Endometrium (tissue), 2 donors: ENCODE measurements at regions not wholly inside any gene's neighbourhood (a gene's known extent, or its start where the extent isn't known, plus 50 kb on each side); places are given as distances from the start of the nearest gene placed in this dataset.
A peak's percentile ranks its signal among the peaks of the same experiment; 100 is the strongest.
"Not testable (repeated sequence)": the region's sequence is repeated elsewhere in the genome, so short reads cannot be mapped to it uniquely, and the experiment has no call there.

ENCODE experiments used
- FAIRE-seq: peaks from 2 replicates; lab custom pipeline; 2012; peaks lifted over from hg19 to GRCh38; lab: Jason Lieb, UNC
- donor health status: control.
- donor health status: control.

DNA sequence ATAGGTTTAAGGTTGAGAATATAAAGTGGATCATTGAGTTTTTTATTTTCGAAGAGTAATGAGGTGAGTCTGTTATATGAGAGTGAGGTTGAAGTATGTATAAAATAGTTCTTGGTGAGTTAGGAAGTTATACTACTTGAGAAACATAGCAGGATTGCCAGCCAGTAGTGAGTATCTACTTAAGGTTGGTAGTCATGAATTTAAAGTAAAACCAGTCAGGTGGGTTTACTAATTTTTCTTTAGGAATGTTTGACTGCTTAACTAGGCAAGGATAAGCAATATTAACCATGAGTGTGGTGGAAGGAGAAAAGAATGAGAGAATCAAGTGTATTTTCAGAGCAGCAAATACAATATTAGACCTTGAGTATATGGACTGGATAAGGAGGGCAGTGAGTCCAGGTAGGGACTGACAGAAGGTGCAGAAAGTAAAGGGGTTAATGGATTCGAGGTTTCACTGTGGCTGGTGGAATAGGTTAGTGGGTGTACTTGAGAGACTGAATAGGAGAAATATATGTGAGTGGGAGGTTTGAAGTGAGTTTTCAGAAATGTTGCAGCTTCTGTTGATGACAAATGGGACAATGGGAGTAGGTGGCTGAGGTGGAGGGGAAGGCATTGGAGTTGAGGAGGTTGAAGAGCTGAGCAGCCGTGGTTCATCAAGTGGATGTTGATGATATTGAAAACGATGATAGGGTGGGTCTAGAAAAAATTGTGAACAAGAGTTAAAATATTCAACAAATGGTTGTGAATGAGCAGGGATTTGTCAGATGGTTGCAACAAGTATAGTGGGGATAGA, 232.5 kb upstream of the ASCC3 start:
- no peak for FAIRE-seq

DNA sequence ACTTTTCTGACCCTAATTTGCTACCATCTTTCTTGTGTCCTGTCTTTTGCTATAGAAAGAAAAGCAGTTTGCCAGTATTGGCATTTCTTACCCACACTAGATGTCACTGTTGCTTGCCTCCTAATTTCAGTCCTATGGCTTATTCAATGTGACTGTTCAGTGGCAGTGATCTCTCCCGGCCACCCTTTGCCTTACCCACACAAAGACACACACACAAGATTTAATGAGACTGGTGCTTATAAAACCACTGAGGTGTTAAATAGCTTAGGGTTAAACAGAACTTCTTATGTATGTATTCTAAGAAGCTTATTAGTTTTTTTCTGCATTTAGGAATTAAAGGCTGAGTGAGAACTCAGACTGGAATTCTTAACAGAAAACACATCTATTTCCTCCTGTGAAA, 233.6 kb upstream of the ASCC3 start:
- peak; percentile 72 for FAIRE-seq

GRCh38 chr6:101116337-101116736, 235.2 kb upstream of the ASCC3 start:
- FAIRE-seq = no peak

DNA sequence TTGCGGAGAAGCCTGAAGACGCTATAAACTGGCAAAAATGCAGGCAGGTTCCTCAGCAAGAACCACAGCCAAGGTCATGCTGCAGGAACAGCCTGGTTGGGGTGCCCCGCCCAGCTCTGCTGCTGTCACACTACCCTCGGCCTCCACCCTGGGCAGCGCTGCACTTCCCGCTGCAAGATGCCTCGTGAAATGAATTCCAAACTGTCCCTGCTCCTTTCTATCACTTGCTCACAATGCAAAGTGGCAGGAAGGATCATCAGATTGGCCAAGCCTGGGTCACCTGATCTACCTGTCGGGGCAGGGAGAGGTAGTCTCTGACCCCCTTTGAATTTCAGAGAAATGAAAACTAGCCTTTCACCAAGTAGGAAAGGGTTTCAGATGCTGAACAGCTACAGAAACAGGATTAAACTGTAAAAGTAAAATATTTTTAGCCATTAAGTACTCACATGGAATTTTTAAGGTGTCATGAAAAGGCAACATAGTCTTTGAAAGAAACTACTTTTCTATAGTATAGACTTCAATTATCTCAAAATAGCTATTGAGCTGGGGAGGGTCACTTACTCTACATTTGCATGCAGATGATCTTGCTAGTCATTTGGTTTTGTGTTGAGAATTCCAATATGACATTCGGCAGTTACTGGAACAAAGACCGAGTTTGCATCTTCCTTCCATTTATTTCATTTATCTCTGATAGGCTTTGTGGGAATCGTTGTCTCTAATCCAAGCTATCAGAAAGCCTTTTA, 236.4 kb upstream of the ASCC3 start:
- FAIRE-seq = no peak

DNA sequence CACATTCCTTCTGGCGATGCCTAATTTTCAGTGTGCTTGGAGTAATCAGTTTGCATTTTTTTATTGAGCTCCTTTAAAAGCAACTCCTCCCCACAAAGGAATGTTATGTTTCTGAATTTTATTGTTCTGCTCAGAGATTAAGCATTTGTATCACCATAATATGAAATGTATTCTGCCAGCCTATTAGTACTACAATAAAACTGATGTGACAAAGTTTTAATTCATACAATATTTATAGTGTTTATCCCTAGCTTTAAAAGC, 236.9 kb upstream of the ASCC3 start:
- FAIRE-seq = peak; percentile 23

- no peak for FAIRE-seq
Measured at GRCh38 chr6:101120747-101121146, 239.6 kb upstream of the ASCC3 start.

DNA sequence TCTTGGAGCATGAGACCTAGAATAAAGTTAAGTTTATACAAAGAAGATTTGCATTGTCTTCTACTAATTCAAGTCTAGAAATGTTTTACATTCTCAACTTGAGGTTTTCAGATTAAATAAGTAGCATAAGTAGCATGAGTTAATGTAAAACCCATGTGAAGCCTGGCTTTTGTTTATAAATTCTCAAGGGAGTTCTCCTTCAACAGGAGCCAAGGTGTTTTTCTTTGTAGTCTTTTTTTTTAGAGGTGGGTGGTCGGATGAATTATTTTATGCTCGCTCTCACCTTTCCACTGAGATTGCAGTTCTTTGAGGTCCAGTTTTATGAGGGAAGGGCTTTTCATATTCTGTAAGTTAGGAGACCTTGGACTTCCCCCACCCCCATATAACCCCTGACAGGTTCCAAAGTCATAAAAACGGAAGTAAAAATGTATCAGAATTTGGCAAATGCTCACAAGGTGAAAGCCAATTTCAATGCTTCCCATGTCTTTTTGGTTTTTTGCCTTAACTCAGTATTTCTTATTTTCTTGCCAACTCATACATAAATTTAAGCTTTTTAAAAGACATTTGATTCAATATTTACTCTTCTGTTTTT, 244.3 kb upstream of the ASCC3 start:
- FAIRE-seq = no peak

- FAIRE-seq = no peak
Measured at GRCh38 chr6:101126501-101126900, 245.4 kb upstream of the ASCC3 start.

- no peak for FAIRE-seq
Measured at GRCh38 chr6:101129851-101130250, 248.7 kb upstream of the ASCC3 start.

DNA sequence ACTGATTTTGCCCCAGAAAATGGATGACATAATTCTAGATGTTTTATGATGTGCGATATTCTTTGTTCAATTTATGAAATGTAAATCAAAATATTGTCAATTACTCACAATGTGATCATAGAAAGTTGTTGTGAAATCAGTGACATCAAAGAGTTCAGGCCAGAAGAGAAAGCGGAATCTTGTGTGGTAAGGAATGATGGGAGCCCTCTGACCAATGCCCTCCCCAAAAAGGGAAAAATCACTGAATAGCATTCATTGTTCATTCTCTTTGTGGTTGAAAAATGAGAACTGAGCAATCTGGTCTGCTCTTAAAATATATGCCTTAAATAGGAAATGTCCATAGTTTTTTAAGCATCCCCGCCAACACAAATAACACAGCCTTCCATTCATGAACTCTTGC, 247.1 kb upstream of the GRIK2 start:
- no peak for FAIRE-seq

DNA sequence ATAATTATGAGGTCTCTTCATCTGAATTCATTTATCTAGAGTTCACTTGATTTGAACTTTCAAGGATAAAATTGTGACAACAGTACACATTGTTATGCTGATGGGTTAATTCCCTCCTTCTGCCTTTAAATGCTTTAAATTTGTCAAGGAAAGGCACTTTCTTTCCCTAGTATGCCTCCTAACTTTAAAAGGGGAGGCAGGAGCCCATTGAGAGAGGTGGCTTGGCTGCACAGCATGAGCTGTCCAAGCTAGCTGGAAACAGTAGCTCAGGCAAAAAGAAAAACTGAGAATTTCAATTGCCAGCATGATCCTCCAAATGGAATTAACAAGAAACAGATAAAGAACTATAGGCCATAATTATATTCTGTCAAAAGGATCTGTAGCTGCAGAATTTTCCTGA, 243.3 kb upstream of the GRIK2 start:
- FAIRE-seq = no peak

DNA sequence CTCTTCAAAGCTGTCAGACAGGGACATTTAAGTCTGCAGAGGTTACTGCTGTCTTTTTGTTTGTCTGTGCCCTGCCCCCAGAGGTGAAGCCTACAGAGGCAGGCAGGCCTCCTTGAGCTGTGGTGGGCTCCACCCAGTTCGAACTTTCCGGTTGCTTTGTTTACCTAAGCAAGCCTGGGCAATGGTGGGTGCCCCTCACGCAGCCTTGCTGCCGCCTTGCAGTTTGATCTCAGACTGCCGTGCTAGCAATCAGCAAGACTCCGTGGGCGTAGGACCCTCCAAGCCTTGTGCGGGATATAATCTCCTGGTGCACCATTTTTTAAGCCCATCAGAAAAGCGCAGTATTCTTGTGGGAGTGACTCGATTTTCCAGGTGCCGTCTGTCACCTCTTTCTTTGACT, 235.9 kb upstream of the GRIK2 start:
- not testable (repeated sequence) for FAIRE-seq

- no peak for FAIRE-seq
Measured at GRCh38 chr6:101163611-101164010, 229.9 kb upstream of the GRIK2 start.

- FAIRE-seq = no peak
Measured at GRCh38 chr6:101167638-101168037, 225.9 kb upstream of the GRIK2 start.

- not testable (repeated sequence) for FAIRE-seq
Measured at GRCh38 chr6:101171049-101171448, 222.5 kb upstream of the GRIK2 start.

DNA sequence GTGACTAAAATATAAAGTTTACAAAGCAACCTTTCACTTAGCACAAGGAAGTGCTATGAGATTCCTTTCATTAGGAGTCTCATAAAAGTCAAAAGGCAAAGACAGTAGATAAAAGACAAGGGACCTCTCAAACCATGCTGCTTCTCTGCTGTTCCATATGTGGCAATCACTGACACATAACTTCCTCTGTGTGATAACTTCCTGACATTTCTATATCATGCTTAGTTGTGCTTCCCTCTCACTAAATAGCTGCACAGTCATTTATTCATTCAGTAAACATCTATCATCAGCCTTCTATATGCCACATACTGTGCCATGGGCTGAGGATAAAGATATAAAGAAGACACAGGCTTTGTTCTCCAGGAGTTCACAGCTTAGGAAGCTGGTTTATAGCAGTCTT, 214.8 kb upstream of the GRIK2 start:
- no peak for FAIRE-seq

GRCh38 chr6:101181006-101181405, 212.5 kb upstream of the GRIK2 start:
- FAIRE-seq = no peak

DNA sequence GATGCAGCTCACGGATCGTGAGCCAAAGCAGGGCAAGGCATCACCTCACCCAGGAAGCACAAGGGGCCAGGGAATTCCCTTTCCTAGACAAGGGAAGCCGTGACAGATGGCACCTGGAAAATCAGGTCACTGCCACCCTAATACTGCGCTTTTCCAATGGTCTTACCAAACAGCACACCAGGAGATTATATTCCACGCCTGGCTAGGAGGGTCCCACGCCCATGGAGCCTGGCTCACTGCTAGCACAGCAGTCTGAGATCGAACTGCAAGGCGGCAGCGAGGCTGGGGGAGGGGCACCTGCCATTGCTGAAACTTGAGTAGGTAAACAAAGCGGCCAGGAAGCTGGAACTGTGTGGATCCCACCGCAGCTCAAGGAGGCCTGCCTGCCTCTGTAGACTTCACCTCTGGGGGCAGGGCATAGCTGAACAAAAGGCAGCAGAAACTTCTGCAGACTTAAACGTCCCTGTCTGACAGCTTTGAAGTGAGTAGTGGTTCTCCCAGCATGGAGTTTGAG, 205.2 kb upstream of the GRIK2 start:
- not testable (repeated sequence) for FAIRE-seq

DNA sequence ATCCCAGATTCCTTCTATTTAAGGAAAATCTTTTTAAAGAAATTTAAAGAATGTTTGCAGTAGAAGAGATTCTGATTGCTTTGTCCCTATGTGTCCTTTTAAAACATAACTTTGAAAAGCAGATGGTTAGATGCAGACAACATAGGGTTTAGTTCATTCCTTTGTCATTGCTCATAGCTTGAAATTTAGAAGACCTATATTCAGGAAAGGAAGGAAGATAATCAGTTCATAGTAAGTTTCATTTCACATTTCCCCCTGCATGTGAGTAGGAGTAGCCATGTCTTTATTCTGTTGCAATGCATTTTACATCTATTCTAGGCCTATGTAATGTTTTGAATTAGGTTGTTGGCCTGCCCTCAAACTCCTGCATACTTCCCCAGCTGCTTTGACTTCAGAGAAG, 197.9 kb upstream of the GRIK2 start:
- FAIRE-seq = peak; percentile 58

GRCh38 chr6:101199441-101199840, 194.1 kb upstream of the GRIK2 start:
- no peak for FAIRE-seq

GRCh38 chr6:101202867-101203374, 190.6 kb upstream of the GRIK2 start:
- no peak for FAIRE-seq

DNA sequence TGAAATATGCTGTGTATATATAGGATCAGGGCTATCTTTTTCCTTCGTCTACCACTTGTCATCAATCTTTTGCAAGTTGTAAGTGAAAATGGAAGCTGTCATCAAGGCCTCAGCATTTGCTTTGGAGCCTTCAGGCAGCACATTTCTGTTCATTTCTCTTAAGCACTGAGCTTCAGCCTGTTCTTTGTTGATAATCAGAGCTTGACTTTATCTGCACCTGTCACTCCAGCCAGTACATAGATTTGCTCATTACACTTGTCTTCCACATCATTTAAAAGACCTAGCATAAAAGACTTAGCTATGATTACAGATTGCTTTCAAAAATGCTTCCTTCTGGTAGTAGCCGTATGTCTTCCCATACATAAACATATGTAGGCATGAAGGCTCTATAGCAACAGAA, 189.8 kb upstream of the GRIK2 start:
- FAIRE-seq = no peak

DNA sequence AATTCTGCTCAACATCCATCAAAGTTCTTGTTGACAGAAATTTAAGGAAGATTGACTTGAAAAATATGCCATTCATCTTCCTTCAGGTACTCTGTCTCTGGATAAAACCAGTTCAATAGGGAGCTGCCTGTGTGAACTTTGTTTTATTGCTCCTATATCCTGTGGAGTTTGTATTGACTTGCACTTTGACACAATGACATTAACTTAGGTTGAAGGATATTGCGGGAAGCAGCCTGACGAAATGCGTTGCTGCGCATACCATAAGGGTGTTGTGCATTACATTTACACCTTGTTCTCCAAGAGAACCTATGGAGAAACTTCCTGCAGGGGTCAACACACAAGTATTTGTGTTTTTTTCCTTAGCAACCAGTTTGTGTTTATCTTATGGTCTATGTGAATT, 185.4 kb upstream of the GRIK2 start:
- FAIRE-seq = no peak
